Spinal cord (tissue), 10 donors: ENCODE measurements at regions not wholly inside any gene's neighbourhood (a gene's known extent, or its start where the extent isn't known, plus 50 kb on each side); places are given as distances from the start of the nearest gene placed in this dataset. TPM values are rescaled to one million over a fixed set of nuclear protein-coding genes. Genes with fewer than 3 reads are reported as not detected.

Source experiments
- DNase-seq, 6 donors: peaks; one replicate each; pipeline versions ENCODE4 v3.0.0 to v3.0.0-alpha.2; 2013 to 2015; ENCODE audit warnings: low spot score in 6 of 6, low read depth in 4 of 6
- H3K27ac ChIP-seq: one replicate; pipeline ENCODE4 v1.5.1; 2013; ENCODE audit warnings: low read depth, low read length, control low read depth
- H3K27me3 ChIP-seq: one replicate; pipeline ENCODE4 v1.6.1; 2013; ENCODE audit warnings: low read length; ENCODE audit not compliant: control insufficient read depth, insufficient read depth
- H3K36me3 ChIP-seq: one replicate; pipeline ENCODE4 v1.6.1; 2013; ENCODE audit warnings: low read length; ENCODE audit not compliant: control insufficient read depth, insufficient read depth
- H3K4me1 ChIP-seq: one replicate; pipeline ENCODE4 v1.6.1; 2013; ENCODE audit warnings: low read length; ENCODE audit not compliant: control insufficient read depth, insufficient read depth
- H3K4me3 ChIP-seq: one replicate; pipeline ENCODE4 v1.5.1; 2013; ENCODE audit warnings: low read depth, low read length, control low read depth
- H3K9me3 ChIP-seq: one replicate; pipeline ENCODE4 v1.6.1; 2013; ENCODE audit warnings: low read length; ENCODE audit not compliant: control insufficient read depth, insufficient read depth
- WGBS: methylation state at CpG from one replicate; pipeline ENCODE4 v1.1.5; 2013; ENCODE audit warnings: missing lambda C conversion rate; ENCODE audit not compliant: insufficient coverage; 5-methylcytosine and 5-hydroxymethylcytosine counted together
- small RNA-seq: library from RNA; depleted of rRNA; stranded (forward); fragments of <200 nt; gene quantifications from one replicate; pipeline ENCODE3, GENCODE V24; 2014; ENCODE audit warnings: low replicate concordance
- donor health status: healthy.

- Histone ChIP-seq H3K36me3 (no peaks in the 10 kb centered on the region), H3K27ac (no peak overlapping the region), H3K9me3 (no peaks in the 10 kb centered on the region), H3K4me3 (no peak overlapping the region), H3K27me3 (no peaks in the 10 kb centered on the region), H3K4me1 (no peaks in the 10 kb centered on the region)
- no peak for DNase-seq
- WGBS: 57% methylated on average over 2 of the region's 2 CpGs
Observed at GRCh38 chr6:153207006-153207405, 75.9 kb upstream of the RGS17 start.

GRCh38 chr6:153192943-153193885 lies 62.1 kb upstream of the RGS17 start:
- DNase-seq: no peak
- Histone ChIP-seq H3K27ac (no peak overlapping the region), H3K36me3 (no peaks in the 10 kb centered on the region), H3K27me3 (no peaks in the 10 kb centered on the region), H3K4me1 (no peaks in the 10 kb centered on the region), H3K9me3 (no peaks in the 10 kb centered on the region), H3K4me3 (no peak overlapping the region)
- 100% methylated on average over 3 of the region's 6 CpGs for WGBS

- Histone ChIP-seq H3K27ac (no peak overlapping the region), H3K4me1 (no peaks in the 10 kb centered on the region), H3K27me3 (no peaks in the 10 kb centered on the region), H3K4me3 (no peak overlapping the region), H3K36me3 (no peaks in the 10 kb centered on the region), H3K9me3 (no peaks in the 10 kb centered on the region)
- DNase-seq: no peak
- WGBS: no CpG with 5 or more reads among the region's 3 CpGs
Observed at GRCh38 chr6:153183925-153184324, 52.8 kb upstream of the RGS17 start.

Small RNAs in the stretch of these regions (small RNA-seq; reads per million reads assigned to genes)
- gene AL603908.1 (not detected), gene MTND3P20 (not detected), gene MTND4LP20 (not detected), gene RNA5SP225 (0.10 reads per million), gene RNU6-896P (not detected)
